Adrenal gland (tissue), 5 donors: ENCODE measurements at regions not wholly inside any gene's neighbourhood (a gene's known extent, or its start where the extent isn't known, plus 50 kb on each side); places are given as distances from the start of the nearest gene placed in this dataset.

Experiments used
- CTCF ChIP-seq, 6 experiments: fragments of 450-650 bp in 4 of 6; fragments of 200-600 bp in 2 of 6; sonication (generic) in 1 of 6; IDR thresholded peaks; 1 replicate in 5 of 6; 2 replicates in 1 of 6; pipeline versions ENCODE4 v1.5.1 to v1.8.0; 2016 to 2021; ENCODE audit warnings: antibody characterized with exemption in 6 of 6, mild to moderate bottlenecking in 2 of 6, moderate library complexity in 1 of 6
- POLR2A ChIP-seq, 2 donors: fragments of 450-650 bp; IDR thresholded peaks; one replicate each; pipeline ENCODE4 v1.6.1; 2017; ENCODE audit warnings: antibody characterized with exemption in 2 of 2, mild to moderate bottlenecking in 2 of 2, moderate library complexity in 1 of 2
- donor health status: DM: no; HTN: no; CAD: no.

DNA sequence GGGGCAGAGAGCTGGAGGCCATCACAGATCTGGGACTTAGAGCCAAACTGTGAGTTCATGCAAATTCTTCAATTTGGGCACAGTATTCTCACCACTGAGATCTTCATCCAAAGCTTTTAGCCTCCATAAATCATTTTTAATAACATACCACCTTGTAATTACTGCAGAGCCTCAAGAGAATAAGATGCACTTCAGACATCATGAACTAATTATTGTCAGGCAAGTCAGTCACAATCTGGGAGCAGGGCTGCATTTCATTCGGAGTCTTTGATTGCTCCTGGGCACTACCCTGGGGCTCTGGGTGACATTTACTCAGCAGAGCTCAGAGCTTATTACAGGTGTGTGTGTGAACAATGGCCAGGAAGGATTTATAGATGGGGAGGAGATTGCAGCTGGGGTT is 623.7 kb downstream of the PTPRU start:
- TF ChIP-seq CTCF (IDR thresholded peaks at IDR 0.05) (no peak), POLR2A (IDR thresholded peaks at IDR 0.05) (no peak)
